IMR-90 (cell line): ENCODE measurements at regions not wholly inside any gene's neighbourhood (a gene's known extent, or its start where the extent isn't known, plus 50 kb on each side); places are given as distances from the start of the nearest gene placed in this dataset.

Experiments
- ATAC-seq: fragments of 200-7000 bp; cut with Tn5 transposase; 2 replicates; pipeline ENCODE4 v1.9.1; 2020; ENCODE audit warnings: low read depth, mild to moderate bottlenecking, moderate library complexity
- BruUV-seq: library from RNA; stranded (reverse); fragments of 400-500 nt; replicated peaks from 2 replicates; lab custom pipeline; 2021; lab: Mats Ljungman, UMichigan
- CTCF ChIA-PET: fragments of 300-600 bp; formaldehyde crosslinking; extraction: SDS; loops from one replicate; lab custom pipeline; 2021; ENCODE audit warnings: antibody characterized with exemption; lab: Yijun Ruan, JAX
- POLR2A ChIA-PET: fragments of 300-600 bp; sonication (Branson Sonifier 250); formaldehyde crosslinking; loops from one replicate; lab custom pipeline; 2022; ENCODE audit warnings: antibody characterized with exemption; ENCODE audit not compliant: unreplicated experiment; lab: Charles Lee
- DNase-seq: peaks from one replicate; pipeline ENCODE4 v3.0.0; 2013
- H2AFZ ChIP-seq: replicated peaks from 2 replicates; pipeline ENCODE3; 2013; ENCODE audit warnings: low read length, mild to moderate bottlenecking; ENCODE audit not compliant: poor library complexity
- H2AK5ac ChIP-seq: 2 replicates; pipeline ENCODE4 v1.6.1; 2013; ENCODE audit warnings: low read depth, low read length, inconsistent platforms
- H2AK9ac ChIP-seq: replicated peaks from 2 replicates; pipeline ENCODE3; 2013; ENCODE audit warnings: mild to moderate bottlenecking, low read depth, low read length, moderate library complexity; ENCODE audit not compliant: poor library complexity
- H2BK120ac ChIP-seq: 2 replicates; pipeline ENCODE4 v1.6.1; 2013; ENCODE audit warnings: low read depth, low read length, inconsistent platforms
- H2BK15ac ChIP-seq: 3 replicates; pipeline ENCODE4 v1.6.1; 2013; ENCODE audit warnings: low read depth, low read length, inconsistent platforms
- H2BK20ac ChIP-seq: 2 replicates; pipeline ENCODE4 v1.6.1; 2013; ENCODE audit warnings: low read depth, mild to moderate bottlenecking, inconsistent platforms, low read length, moderate library complexity
- H2BK5ac ChIP-seq: 2 replicates; pipeline ENCODE4 v1.6.1; 2013; ENCODE audit warnings: mild to moderate bottlenecking, low read depth, low read length, inconsistent platforms; ENCODE audit not compliant: poor library complexity, severe bottlenecking
- H3K14ac ChIP-seq: replicated peaks from 2 replicates; pipeline ENCODE4 v1.6.1; 2013; ENCODE audit warnings: low read depth, low read length, inconsistent platforms
- H3K18ac ChIP-seq: 2 replicates; pipeline ENCODE4 v1.6.1; 2013; ENCODE audit warnings: low read depth, low read length, control low read depth
- H3K23ac ChIP-seq: 2 replicates; pipeline ENCODE4 v1.6.1; 2013; ENCODE audit warnings: low read depth, low read length, inconsistent platforms
- H3K27ac ChIP-seq: 2 replicates; pipeline ENCODE4 v1.5.1; 2013; ENCODE audit warnings: mild to moderate bottlenecking, control low read depth, low read length; ENCODE audit not compliant: insufficient read depth
- H3K27me3 ChIP-seq: 2 replicates; pipeline ENCODE4 v1.6.1; 2013; ENCODE audit warnings: low read length; ENCODE audit not compliant: control insufficient read depth, insufficient read depth
- H3K36me3 ChIP-seq: 2 replicates; pipeline ENCODE4 v1.6.1; 2013; ENCODE audit warnings: low read length, mixed read lengths; ENCODE audit not compliant: control insufficient read depth, insufficient read depth
- H3K4ac ChIP-seq: 2 replicates; pipeline ENCODE4 v1.6.1; 2013; ENCODE audit warnings: low read depth, low read length, inconsistent platforms
- H3K4me1 ChIP-seq: 2 replicates; pipeline ENCODE4 v1.6.1; 2013; ENCODE audit warnings: low read length, mixed read lengths; ENCODE audit not compliant: control insufficient read depth, insufficient read depth
- H3K4me2 ChIP-seq: 2 replicates; pipeline ENCODE4 v1.6.1; 2013; ENCODE audit warnings: low read depth, mild to moderate bottlenecking, control low read depth, low read length, moderate library complexity
- H3K4me3 ChIP-seq: 2 replicates; pipeline ENCODE4 v1.5.1; 2013; ENCODE audit warnings: low read depth, mild to moderate bottlenecking, control low read depth, low read length, moderate library complexity; ENCODE audit not compliant: insufficient read depth
- H3K56ac ChIP-seq: 2 replicates; pipeline ENCODE4 v1.6.1; 2013; ENCODE audit warnings: low read length, inconsistent platforms; ENCODE audit not compliant: insufficient read depth; ENCODE audit errors: extremely low read depth
- H3K79me1 ChIP-seq, 2 experiments: 2 replicates each; pipeline ENCODE4 v1.6.1; 2013; ENCODE audit warnings: low read length in 2 of 2, inconsistent platforms in 1 of 2, low read depth in 1 of 2
- H3K9ac ChIP-seq: 2 replicates; pipeline ENCODE4 v1.6.1; 2013; ENCODE audit warnings: low read depth, low read length, control low read depth
- H3K9me1 ChIP-seq: 2 replicates; pipeline ENCODE4 v1.6.1; 2013; ENCODE audit warnings: low read length, inconsistent platforms; ENCODE audit not compliant: insufficient read depth
- H3K9me3 ChIP-seq: 2 replicates; pipeline ENCODE4 v1.6.1; 2013; ENCODE audit warnings: low read length; ENCODE audit not compliant: control insufficient read depth, insufficient read depth
- H4K20me1 ChIP-seq: 2 replicates; pipeline ENCODE4 v1.6.1; 2013; ENCODE audit warnings: low read length, inconsistent platforms; ENCODE audit not compliant: insufficient read depth
- H4K5ac ChIP-seq: 2 replicates; pipeline ENCODE4 v1.6.1; 2013; ENCODE audit warnings: mild to moderate bottlenecking, low read depth, low read length, control low read depth
- H4K8ac ChIP-seq, 2 experiments: 2 replicates each; pipeline ENCODE4 v1.6.1; 2013; ENCODE audit warnings: low read depth in 2 of 2, low read length in 2 of 2, control low read depth in 1 of 2, inconsistent platforms in 1 of 2
- H4K91ac ChIP-seq: 2 replicates; pipeline ENCODE4 v1.6.1; 2013; ENCODE audit warnings: low read depth, low read length, inconsistent platforms; ENCODE audit not compliant: insufficient read depth
- CHD1 ChIP-seq: IDR thresholded peaks from 2 replicates; pipeline ENCODE4 v1.6.1; 2012; ENCODE audit warnings: low read depth, low read length, improper control_type of control experiment
- POLR2A ChIP-seq: IDR thresholded peaks from 2 replicates; pipeline ENCODE4 v1.6.1; 2012; ENCODE audit warnings: mild to moderate bottlenecking, low read depth, low read length
- RCOR1 ChIP-seq: IDR thresholded peaks from 2 replicates; pipeline ENCODE4 v1.6.1; 2012; ENCODE audit warnings: mild to moderate bottlenecking, low read length, improper control_type of control experiment; ENCODE audit not compliant: insufficient replicate concordance
- RFX5 ChIP-seq: IDR thresholded peaks from 2 replicates; pipeline ENCODE4 v1.8.0; 2012; ENCODE audit warnings: low read depth, mild to moderate bottlenecking, low read length, moderate library complexity
- SMC3 ChIP-seq: fragments of 150-350 bp; IDR thresholded peaks from 2 replicates; pipeline ENCODE4 v1.6.1; 2016; ENCODE audit warnings: low read depth, mild to moderate bottlenecking, antibody characterized with exemption, low read length, moderate library complexity
- WGBS, 2 experiments: methylation state at CpG; one replicate each; pipeline versions ENCODE4 v1.1.5 to v1.1.7; 2013; ENCODE audit warnings: missing lambda C conversion rate in 2 of 2; ENCODE audit not compliant: insufficient read length in 1 of 2; ENCODE audit errors: extremely low coverage in 2 of 2; 5-methylcytosine and 5-hydroxymethylcytosine counted together
- dilution Hi-C: fragments of 300-500 bp; cut with HindIII; formaldehyde crosslinking; loops from one replicate; pipeline ENCODE4 v1.14.3; 2018; ENCODE audit warnings: low sequenced_read_pairs; ENCODE audit not compliant: unreplicated experiment
- in situ Hi-C: fragments of 300-500 bp; cut with MboI; formaldehyde crosslinking; loops from 3 replicates; pipeline ENCODE4 v1.14.3; 2019; ENCODE audit warnings: low sequenced_read_pairs, inconsistent platforms, mixed read lengths
- intact Hi-C: fragments of 100-400 bp; cut with micrococcal nuclease; formaldehyde crosslinking; loops from 2 replicates; pipeline ENCODE4 v1.10.0; 2022
- TF ChIP-seq, protein P1 (sequence below): conservative IDR thresholded peaks from 2 replicates; pipeline ENCODE4 v1.5.1; 2012; ENCODE audit warnings: mild to moderate bottlenecking, low read depth, low read length, improper control_type of control experiment

DNA sequence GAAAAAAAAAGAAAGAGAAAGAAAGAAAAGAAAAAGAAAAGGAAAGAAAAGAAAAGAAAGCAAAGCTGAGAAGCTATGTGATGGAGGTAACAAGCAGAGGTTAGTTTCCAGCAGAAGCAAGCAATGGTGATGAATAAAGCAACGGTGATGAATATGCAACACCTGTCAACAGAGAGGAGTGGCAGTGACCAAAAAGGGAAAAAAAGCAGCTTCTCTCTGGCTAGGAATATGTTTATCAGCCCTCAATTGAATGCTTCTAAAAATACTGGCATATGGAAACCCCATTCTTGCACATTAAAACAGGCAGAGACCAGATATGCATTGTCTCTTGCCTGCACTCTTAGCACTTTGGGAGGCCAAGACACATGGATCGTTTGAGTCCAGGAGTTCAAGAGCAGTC lies 100.9 kb downstream of the GJA1 start:
- Histone ChIP-seq H4K5ac (no peak overlapping the region), H3K4ac (no peak overlapping the region), H3K36me3 (no peaks in the 10 kb centered on the region), H3K9me3 (no peaks in the 10 kb centered on the region), H3K4me1 (no peaks in the 10 kb centered on the region), H4K20me1 (no peaks in the 10 kb centered on the region), H2BK5ac (no peak overlapping the region), H3K4me2 (no peak overlapping the region), H4K8ac (no peak overlapping the region), H3K79me1 (no peaks in the 10 kb centered on the region), H3K27ac (no peak overlapping the region), H2AK5ac (no peak overlapping the region), H3K18ac (no peak overlapping the region), H3K9me1 (no peaks in the 10 kb centered on the region), H3K14ac (no peak overlapping the region), H3K23ac (no peak overlapping the region), H3K4me3 (no peak overlapping the region), H2AK9ac (no peak overlapping the region), H2BK120ac (no peak overlapping the region), H2BK20ac (no peak overlapping the region), H3K27me3 (no peaks in the 10 kb centered on the region), H4K91ac (no peak overlapping the region), H2BK15ac (no peak overlapping the region), H3K56ac (no peak overlapping the region), H2AFZ (no peak overlapping the region), H3K9ac (no peak overlapping the region)
- ATAC-seq (no peak), DNase-seq (no peak)
- no TSS peak for BruUV-seq
- dilution Hi-C loops (no loop called here), intact Hi-C loops (no loop called here), in situ Hi-C loops (no loop called here)
- TF ChIP-seq SMC3 = no peak
- no peak for TF ChIP-seq CHD1
- no peak for TF ChIP-seq RFX5
- no peak for TF ChIP-seq POLR2A
- TF ChIP-seq, protein P1, sequence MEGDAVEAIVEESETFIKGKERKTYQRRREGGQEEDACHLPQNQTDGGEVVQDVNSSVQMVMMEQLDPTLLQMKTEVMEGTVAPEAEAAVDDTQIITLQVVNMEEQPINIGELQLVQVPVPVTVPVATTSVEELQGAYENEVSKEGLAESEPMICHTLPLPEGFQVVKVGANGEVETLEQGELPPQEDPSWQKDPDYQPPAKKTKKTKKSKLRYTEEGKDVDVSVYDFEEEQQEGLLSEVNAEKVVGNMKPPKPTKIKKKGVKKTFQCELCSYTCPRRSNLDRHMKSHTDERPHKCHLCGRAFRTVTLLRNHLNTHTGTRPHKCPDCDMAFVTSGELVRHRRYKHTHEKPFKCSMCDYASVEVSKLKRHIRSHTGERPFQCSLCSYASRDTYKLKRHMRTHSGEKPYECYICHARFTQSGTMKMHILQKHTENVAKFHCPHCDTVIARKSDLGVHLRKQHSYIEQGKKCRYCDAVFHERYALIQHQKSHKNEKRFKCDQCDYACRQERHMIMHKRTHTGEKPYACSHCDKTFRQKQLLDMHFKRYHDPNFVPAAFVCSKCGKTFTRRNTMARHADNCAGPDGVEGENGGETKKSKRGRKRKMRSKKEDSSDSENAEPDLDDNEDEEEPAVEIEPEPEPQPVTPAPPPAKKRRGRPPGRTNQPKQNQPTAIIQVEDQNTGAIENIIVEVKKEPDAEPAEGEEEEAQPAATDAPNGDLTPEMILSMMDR = no peak
- TF ChIP-seq RCOR1 = no peak
- ChIA-PET POLR2A (interaction anchor here (1.9 kb wide), 1 partner anchor 14 kb away, joined by 5 read pairs; no protein-coding TSS in a partner anchor), CTCF (interaction anchor here (0.8 kb wide), 1 partner anchor 63 kb away, joined by 3 read pairs; no protein-coding TSS in a partner anchor)
- 74% methylated on average over 2 of the region's 2 CpGs; no CpG with 5 or more reads in 1 of the 2 experiments for WGBS, 2 experiments
